Liver (tissue), 7 donors: ENCODE measurements at regions not wholly inside any gene's neighbourhood (a gene's known extent, or its start where the extent isn't known, plus 50 kb on each side); places are given as distances from the start of the nearest gene placed in this dataset.

Experiments used
- DNase-seq: peaks from one replicate; pipeline ENCODE4 v3.0.0-alpha.2; 2017; ENCODE audit warnings: low spot score
- H3K27ac ChIP-seq, 2 donors: one replicate each; pipeline ENCODE4 v1.7.0; 2013; ENCODE audit warnings: inconsistent platforms in 2 of 2, low read length in 2 of 2, control low read depth in 1 of 2, low read depth in 1 of 2, mild to moderate bottlenecking in 1 of 2
- H3K27me3 ChIP-seq, 4 donors: one replicate each; pipeline versions ENCODE4 v1.6.1 to v1.7.0; 2013; ENCODE audit warnings: low read length in 3 of 4, inconsistent platforms in 1 of 4, mild to moderate bottlenecking in 1 of 4, moderate library complexity in 1 of 4; ENCODE audit not compliant: control insufficient read depth in 4 of 4, insufficient read depth in 4 of 4
- H3K36me3 ChIP-seq, 4 donors: one replicate each; pipeline versions ENCODE4 v1.6.1 to v1.7.0; 2013; ENCODE audit warnings: low read length in 3 of 4, mild to moderate bottlenecking in 3 of 4, low read depth in 1 of 4, moderate library complexity in 1 of 4; ENCODE audit not compliant: control insufficient read depth in 4 of 4, insufficient read depth in 3 of 4
- H3K4me1 ChIP-seq, 4 donors: one replicate each; pipeline versions ENCODE4 v1.6.1 to v1.7.0; 2013; ENCODE audit warnings: low read length in 3 of 4, mild to moderate bottlenecking in 3 of 4, moderate library complexity in 1 of 4; ENCODE audit not compliant: control insufficient read depth in 4 of 4, insufficient read depth in 4 of 4
- H3K4me3 ChIP-seq, 3 donors: one replicate each; pipeline versions ENCODE4 v1.6.1 to v1.7.0; 2013; ENCODE audit warnings: low read length in 3 of 3, control low read depth in 1 of 3, low read depth in 1 of 3, mild to moderate bottlenecking in 1 of 3
- H3K9ac ChIP-seq, 2 donors: one replicate each; pipeline ENCODE4 v1.7.0; 2013; ENCODE audit warnings: low read length in 2 of 2, mild to moderate bottlenecking in 2 of 2, moderate library complexity in 2 of 2, control low read depth in 1 of 2, low read depth in 1 of 2
- H3K9me3 ChIP-seq, 4 donors: one replicate each; pipeline versions ENCODE4 v1.6.1 to v1.7.0; 2013; ENCODE audit warnings: low read length in 3 of 4; ENCODE audit not compliant: control insufficient read depth in 4 of 4
- EGR1 ChIP-seq, 2 donors: IDR thresholded peaks; 2 replicates each; pipeline ENCODE4 v1.6.1; 2016 to 2018; ENCODE audit warnings: antibody characterized with exemption in 2 of 2, low read depth in 2 of 2
- FOXA1 ChIP-seq: IDR thresholded peaks from 2 replicates; pipeline ENCODE4 v1.6.1; 2016; ENCODE audit warnings: antibody characterized with exemption
- GABPA ChIP-seq, 2 donors: IDR thresholded peaks in 1 of 2; conservative IDR thresholded peaks in 1 of 2; 2 replicates each; pipeline ENCODE4 v1.6.1; 2016; ENCODE audit warnings: antibody characterized with exemption in 2 of 2, mild to moderate bottlenecking in 1 of 2, moderate library complexity in 1 of 2
- RAD21 ChIP-seq, 2 donors: IDR thresholded peaks; 2 replicates each; pipeline ENCODE4 v1.6.1; 2016; ENCODE audit warnings: antibody characterized with exemption in 2 of 2, mild to moderate bottlenecking in 2 of 2
- REST ChIP-seq: IDR thresholded peaks from 2 replicates; pipeline ENCODE4 v1.6.1; 2016; ENCODE audit warnings: antibody characterized with exemption, mild to moderate bottlenecking
- RXRA ChIP-seq, 2 donors: IDR thresholded peaks; 2 replicates each; pipeline ENCODE4 v1.6.1; 2017 to 2018; ENCODE audit warnings: antibody characterized with exemption in 2 of 2, mild to moderate bottlenecking in 1 of 2
- SP1 ChIP-seq: IDR thresholded peaks from 2 replicates; pipeline ENCODE4 v1.6.1; 2018; ENCODE audit warnings: antibody characterized with exemption, mild to moderate bottlenecking
- TAF1 ChIP-seq: conservative IDR thresholded peaks from 2 replicates; pipeline ENCODE4 v1.6.1; 2016; ENCODE audit warnings: antibody characterized with exemption, mild to moderate bottlenecking
- ZBTB33 ChIP-seq: IDR thresholded peaks from 2 replicates; pipeline ENCODE4 v1.6.1; 2016; ENCODE audit warnings: antibody characterized with exemption
- WGBS: extraction: QIAGEN DNeasy Blood & Tissue Kit; methylation state at CpG from one replicate; pipeline ENCODE4 v1.1.7; 2013; 5-methylcytosine and 5-hydroxymethylcytosine counted together
- donor health status: healthy.
- donor health status: healthy.
- donor health status: healthy.
- donor health status: healthy.

- Histone ChIP-seq H3K27ac (no peak overlapping the region), H3K9ac (no peak overlapping the region), H3K36me3 (no peaks in the 10 kb centered on the region), H3K27me3 (no peaks in the 10 kb centered on the region), H3K9me3 (no peaks in the 10 kb centered on the region), H3K4me3 (no peak overlapping the region), H3K4me1 (no peaks in the 10 kb centered on the region)
- peak; percentile 52 for DNase-seq
- no peak for TF ChIP-seq ZBTB33
- TF ChIP-seq REST: no peak
- 42% methylated on average over 26 of the region's 26 CpGs for WGBS
Measured at GRCh38 chr22:48702573-48703264, 1125.0 kb downstream of the BRD1 start.

- TF ChIP-seq EGR1 (IDR thresholded peaks at IDR 0.05; ENCODE audit: low read depth in 2 of 2) (no peak), RAD21 (IDR thresholded peaks at IDR 0.05) (no peak), FOXA1 (no peak), SP1 (no peak), TAF1 (no peak), REST (no peak), RXRA (IDR thresholded peaks at IDR 0.05) (no peak), GABPA (IDR thresholded peaks at IDR 0.05 in 1 of 2, conservative IDR thresholded peaks at IDR 0.05 in 1 of 2) (no peak)
- Histone ChIP-seq H3K9me3 (no peaks in the 10 kb centered on the region), H3K4me3 (no peak overlapping the region), H3K9ac (no peak overlapping the region), H3K27me3 (no peaks in the 10 kb centered on the region), H3K4me1 (no peaks in the 10 kb centered on the region), H3K27ac (no peak overlapping the region), H3K36me3 (no peaks in the 10 kb centered on the region)
- WGBS: 87% methylated on average over 23 of the region's 23 CpGs
- DNase-seq: no peak
Measured at GRCh38 chr22:48701296-48702030, 1126.2 kb downstream of the BRD1 start.
